ENCODE measurements at regions not wholly inside any gene's neighbourhood (a gene's known extent, or its start where the extent isn't known, plus 50 kb on each side); places are given as distances from the start of the nearest gene placed in this dataset.

DNA sequence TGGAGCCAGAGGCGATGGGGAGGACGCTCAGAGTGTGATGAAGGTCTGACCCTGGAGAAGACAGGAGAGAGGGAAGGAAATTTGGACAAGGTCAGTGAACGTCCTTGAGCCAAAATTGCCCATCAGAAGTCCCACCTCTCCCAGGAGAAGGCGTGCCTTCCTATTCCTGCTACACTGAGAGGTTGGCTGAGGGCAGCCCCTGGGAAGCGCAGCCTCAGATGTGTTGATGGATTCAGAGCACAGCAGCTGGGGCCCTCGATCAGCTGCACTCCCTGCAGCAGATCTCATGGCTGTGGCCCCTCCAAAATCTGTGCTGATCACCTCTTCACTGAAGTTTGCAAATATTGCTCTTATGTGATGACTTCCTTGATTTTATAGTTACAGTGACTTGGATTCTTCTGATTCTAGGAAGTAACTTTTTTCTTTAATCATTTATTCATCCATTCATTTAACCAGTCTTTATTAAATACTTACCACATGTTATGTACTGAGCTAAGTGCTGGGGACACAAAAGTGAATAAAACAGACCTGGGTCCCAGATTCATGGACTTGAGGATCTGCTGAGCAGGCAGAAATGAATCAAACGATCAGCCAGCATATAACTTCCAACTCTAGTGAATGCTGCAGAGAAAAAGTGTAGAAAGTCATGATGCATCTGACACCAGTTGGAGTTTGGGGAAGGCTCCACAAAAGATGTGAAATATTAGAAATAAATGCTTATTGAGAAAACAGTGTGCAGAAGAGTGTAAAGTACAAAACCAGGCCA, 69.6 kb upstream of the ARMC2 start:
- TF ChIP-seq GATA2 (IDR thresholded peaks at IDR 0.05; ENCODE audit: low read depth, low read length) (no peak), GATA3 (IDR thresholded peaks at IDR 0.05; ENCODE audit: low read depth, low read length) (no peak)

DNA sequence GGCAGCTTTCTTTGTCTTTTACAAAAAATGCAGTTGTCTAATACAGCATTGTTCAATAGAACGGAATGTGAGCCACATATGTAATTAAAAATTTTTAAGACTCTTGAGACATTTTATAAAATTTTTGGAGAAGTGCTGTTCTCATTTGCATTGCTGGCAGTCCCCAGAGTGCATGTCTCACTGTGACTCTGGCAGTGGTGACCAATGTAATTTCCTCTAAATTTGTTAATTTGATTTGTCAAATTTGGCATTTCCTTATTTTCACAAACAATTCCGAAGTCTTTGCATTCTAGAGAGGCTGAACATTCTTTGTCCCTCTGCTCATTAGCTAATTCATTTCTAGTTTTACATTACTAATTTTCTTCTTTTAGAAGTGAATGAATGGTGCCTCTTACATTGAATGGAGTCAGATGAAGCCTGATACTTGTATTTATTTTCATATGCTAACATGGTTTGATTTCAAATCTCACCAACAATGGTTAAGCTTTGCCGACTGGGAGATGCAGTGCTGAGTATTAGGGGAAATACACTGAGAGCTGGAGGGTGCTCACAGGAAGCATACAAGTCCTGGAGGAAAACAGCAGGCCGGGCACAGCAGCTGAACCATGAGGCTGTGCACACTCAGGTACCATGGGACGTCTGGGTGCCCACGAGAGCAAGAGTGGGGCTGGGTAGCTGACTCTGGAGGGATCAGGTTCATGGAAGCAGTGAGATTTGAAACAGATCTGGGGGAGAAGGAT, 68.5 kb upstream of the ARMC2 start:
- TF ChIP-seq GATA3 (IDR thresholded peaks at IDR 0.05; ENCODE audit: low read depth, low read length) (no peak), GATA2 (IDR thresholded peaks at IDR 0.05; ENCODE audit: low read depth, low read length) (no peak)

DNA sequence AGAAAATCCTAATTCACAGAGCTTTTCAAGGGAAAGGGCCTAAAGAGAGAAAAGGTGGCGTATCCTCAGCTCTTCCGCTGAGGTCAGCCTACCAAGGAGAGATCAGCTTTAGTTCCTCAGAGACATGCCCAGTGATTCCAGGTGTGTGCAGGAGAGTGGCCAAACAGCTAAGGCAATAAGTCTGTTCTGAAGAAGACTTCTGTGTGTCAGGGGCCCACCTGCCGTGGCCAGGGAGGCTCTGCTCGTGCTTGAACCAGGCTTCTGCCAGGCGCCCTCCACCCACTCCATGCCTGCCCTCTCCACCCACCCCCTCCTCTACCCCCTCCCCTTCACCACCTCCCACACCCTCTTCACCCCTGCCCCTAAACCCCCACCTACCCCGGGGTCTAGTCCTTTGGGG, 67.4 kb upstream of the ARMC2 start:
- TF ChIP-seq GATA3 (IDR thresholded peaks at IDR 0.05; ENCODE audit: low read depth, low read length) (no peak), GATA2 (IDR thresholded peaks at IDR 0.05; ENCODE audit: low read depth, low read length) (no peak)

DNA sequence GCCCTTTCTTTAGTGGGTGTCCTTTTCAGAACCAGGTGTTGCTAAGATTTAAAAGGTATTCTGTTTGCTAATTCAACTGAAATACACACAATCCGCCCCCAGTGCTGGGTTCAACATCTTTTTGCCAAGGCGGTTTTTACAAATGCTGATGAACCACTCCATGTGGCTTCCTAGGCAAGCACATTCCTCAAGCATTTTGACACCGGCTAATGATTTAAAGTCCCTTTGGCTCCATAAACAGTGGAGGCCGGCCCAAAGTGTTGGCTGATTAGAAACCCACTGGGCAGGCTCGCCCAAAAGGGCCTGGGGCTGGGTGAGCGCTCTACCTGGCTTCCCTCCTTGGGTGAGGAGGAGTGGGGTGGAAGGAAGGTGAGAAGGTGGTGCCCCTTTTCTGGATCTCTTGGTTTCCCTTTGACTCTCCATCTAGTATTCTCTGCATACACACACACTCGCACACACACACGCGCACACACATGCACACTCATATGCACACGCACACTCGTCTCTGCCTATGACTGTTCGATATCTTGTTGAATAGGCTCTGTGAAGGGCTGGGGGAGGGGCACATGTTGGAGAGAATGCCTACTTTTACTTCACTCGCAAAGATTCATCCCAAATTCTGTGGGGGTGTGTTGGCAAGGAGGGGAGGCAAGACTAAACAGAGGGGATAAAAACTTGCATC, 66.7 kb upstream of the ARMC2 start:
- no peak for TF ChIP-seq GATA3 (IDR thresholded peaks at IDR 0.05; ENCODE audit: low read depth, low read length)

DNA sequence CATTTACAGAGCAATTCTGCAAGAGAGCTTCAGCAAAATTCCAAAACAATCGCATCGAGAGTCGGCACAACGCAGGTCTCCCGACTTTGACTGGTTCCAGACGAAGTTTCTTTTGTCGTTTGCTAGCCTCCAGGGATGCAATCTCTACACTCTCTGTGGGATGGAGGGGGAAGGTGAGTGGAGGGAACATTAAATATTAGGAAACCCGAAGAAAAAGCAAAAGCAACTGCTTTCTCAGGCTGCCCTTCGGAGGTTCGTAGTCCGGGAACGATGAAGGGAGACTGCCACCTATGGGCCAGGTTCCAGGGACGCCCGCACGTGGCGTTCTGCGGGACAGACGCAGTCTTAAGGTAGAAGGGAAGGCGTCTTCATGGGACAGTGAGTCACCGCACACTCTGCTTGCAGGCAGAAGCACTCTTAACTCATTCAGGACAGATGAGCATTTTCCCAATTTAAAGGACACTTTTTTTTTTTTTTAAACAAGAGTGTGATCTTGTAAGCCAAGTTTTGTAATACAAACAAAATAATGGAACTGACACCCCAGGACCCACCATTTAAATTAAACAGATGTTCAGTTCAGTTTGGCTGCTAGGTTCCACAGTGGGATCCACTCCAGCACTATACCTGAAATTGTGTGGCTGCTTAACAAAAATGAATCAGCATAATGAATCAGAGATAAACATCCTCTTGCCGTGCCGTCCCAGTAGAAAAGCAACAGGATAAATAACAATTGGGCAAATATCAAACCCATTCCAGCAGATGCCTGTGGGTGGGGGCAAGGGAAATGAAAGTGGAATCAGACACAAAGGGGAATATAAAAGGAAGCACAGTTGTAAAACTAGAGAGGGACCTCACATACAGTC, 65.8 kb upstream of the ARMC2 start:
- no peak for TF ChIP-seq GATA2 (IDR thresholded peaks at IDR 0.05; ENCODE audit: low read depth, low read length)
- TF ChIP-seq GATA3 (IDR thresholded peaks at IDR 0.05; ENCODE audit: low read depth, low read length) = no peak

DNA sequence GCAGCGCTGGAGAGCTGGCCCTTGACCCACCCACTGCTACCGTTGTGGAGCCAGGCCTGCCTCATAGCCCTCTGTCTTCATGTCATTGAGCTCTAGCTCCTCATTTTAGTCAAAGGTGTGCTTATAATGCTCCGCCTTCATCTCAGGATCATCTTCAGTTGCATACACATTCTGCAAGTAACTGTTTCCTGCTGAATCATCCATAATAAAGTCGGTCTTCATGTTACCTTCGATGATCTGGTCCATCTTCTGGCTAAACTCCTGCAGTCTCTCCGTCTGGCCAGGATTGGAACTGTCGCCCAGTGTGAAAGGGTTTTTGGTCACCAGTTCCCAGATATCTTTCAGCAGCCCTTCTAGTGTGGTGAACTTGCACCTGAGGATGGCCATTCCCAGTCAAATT, 62.6 kb upstream of the ARMC2 start:
- TF ChIP-seq GATA3 (IDR thresholded peaks at IDR 0.05; ENCODE audit: low read depth, low read length) (no peak), GATA2 (IDR thresholded peaks at IDR 0.05; ENCODE audit: low read depth, low read length) (no peak)

DNA sequence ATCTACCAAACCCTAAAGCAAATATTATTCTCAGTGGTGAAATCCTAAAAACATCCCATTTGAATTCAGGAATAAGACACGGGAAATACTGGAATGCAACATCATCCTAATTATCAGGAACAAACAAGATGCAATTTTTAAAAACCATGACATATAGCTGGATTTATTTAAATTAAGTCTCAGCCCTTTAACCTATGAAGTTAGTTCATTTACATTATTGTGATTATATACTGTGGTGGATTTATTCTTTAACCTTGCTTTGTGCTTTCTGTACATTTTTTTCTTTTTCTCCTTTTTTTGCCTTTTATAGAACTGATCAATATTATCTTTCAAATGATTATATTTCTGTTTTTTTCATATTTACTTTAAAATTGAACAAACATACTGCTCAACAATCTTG, 59.8 kb upstream of the ARMC2 start:
- TF ChIP-seq GATA3 (IDR thresholded peaks at IDR 0.05; ENCODE audit: low read depth, low read length) (no peak), GATA2 (IDR thresholded peaks at IDR 0.05; ENCODE audit: low read depth, low read length) (no peak)

DNA sequence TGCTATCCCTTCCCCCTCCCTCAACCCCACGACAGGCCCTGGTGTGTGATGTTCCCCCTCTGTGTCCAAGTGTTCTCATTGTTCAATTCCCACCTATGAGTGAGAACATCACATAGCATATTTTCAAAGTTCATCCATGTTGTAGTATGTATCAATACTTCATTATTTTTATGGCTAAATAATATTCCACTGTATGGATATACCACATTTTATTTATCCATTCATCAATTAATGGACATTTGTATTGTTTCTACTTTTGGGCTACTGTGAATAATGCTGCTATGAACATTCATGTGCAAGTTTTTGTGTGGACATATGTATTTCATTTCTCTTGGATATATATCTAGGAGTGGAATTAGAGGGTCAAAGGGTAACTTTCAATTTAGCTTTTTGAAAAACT, 58.7 kb upstream of the ARMC2 start:
- TF ChIP-seq GATA2 (IDR thresholded peaks at IDR 0.05; ENCODE audit: low read depth, low read length) (no peak), GATA3 (IDR thresholded peaks at IDR 0.05; ENCODE audit: low read depth, low read length) (no peak)

DNA sequence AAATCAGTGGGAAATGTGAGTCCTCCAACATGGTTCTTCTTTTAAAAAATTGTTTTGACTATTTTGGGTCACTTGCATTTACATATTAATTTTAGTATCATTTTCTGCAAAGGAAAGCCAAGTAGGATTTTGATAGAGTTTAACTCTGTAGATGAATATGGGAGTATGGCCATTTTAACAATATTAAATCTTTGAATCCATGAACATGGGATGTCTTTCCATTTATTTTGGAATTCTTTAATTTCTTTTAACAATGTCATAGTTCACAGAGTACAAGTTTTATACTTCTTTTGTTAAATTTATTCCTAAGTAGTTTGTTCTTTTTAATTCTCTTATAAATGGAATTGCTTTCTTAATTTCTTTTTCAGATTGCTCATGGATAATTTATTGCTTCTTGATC, 56.5 kb upstream of the ARMC2 start:
- no peak for TF ChIP-seq GATA2 (IDR thresholded peaks at IDR 0.05; ENCODE audit: low read depth, low read length)

DNA sequence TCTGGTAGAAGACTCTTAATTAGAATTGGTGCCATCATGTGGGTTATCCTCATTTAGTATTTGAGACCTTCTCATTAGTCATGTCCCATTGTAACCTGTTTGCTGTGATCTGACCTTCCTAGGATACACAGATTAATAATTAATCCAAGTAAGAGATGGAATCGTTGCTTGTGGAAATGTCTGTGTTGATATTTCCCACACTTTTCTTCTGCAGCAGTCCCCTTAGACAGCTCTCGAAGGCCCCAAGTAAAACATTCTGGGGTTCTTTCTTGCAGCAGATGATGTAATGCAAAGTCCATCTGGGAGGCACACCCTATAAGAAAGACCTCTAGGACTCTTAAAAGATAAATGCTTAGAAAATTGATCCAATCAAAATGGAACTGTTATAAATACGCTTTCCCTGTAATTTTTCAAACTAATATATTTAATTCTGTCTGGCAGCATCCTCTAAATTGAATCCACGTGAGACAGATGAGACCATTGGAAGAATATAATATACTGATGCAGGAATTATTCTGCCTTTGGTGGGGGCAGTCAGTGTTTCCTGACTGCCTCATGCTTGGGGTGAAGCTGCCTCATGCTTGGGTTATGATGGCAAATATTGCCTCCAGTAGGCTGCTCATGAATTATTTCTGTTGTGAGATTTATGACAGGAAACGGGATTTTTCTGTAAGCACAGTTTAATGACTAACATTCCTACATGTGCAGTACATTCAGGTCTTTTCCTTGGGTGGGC, 54.5 kb upstream of the ARMC2 start:
- no peak for TF ChIP-seq GATA3 (IDR thresholded peaks at IDR 0.05; ENCODE audit: low read depth, low read length)
- no peak for TF ChIP-seq GATA2 (IDR thresholded peaks at IDR 0.05; ENCODE audit: low read depth, low read length)

DNA sequence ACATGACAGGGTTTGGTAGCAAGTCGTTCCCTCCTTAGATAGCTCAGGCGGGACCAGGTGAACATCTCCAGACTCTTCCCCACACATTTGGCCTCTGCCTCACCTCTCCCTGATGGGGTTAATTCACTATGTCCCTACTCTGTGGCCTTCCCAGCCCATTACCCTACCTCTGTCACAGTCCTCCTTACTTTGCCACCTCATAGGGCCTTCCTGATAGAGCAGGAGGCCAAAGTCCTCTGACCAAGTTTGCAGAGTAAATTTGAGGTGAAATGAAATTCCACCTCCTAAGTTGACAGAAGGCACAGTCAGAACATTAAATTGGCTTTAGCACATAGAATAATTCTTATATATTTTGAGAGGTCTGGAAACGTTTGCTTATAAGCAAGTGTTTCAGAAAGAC, 53.1 kb upstream of the ARMC2 start:
- TF ChIP-seq GATA3 (IDR thresholded peaks at IDR 0.05; ENCODE audit: low read depth, low read length) = no peak
- TF ChIP-seq GATA2 (IDR thresholded peaks at IDR 0.05; ENCODE audit: low read depth, low read length) = no peak

DNA sequence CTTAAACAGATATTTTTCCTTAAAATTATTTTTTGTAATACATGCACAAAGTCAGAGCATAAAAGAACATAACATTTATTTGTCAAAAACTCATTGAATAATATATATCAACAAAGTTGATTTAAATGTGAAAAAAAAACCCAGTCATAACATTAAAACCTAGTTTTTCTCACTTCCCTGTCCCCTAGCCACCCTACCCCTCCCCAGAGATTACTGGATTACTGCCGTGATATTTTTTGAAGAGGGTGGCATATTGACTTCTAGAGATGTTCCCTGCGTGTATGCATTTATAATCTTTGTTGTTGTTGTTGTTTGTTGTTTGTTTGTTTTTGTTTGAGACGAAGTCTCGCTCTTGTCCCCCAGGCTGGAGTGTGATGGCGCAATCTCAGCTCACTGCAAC, 52.4 kb upstream of the ARMC2 start:
- TF ChIP-seq GATA2 (IDR thresholded peaks at IDR 0.05; ENCODE audit: low read depth, low read length) (no peak), GATA3 (IDR thresholded peaks at IDR 0.05; ENCODE audit: low read depth, low read length) (no peak)

DNA sequence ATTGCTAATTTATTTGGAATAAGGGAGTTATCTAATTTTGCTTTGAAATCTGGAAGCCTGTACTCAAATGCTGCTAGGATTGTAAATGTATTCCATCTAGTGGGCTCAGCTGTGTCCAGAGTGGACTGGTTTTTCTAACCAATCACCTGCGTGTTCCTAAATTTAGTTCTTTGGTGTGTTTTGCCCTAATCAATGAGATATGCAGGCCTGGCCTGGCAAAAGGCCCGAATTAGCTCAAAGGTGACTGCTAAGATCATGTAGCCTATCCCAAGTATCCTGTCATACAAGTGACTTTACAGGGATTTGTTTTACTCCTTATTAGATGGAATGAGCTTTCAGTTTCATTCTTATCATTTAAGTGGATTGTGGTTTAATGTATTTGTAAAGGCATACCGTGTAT, 51.3 kb upstream of the ARMC2 start:
- no peak for TF ChIP-seq GATA2 (IDR thresholded peaks at IDR 0.05; ENCODE audit: low read depth, low read length)
- TF ChIP-seq GATA3 (IDR thresholded peaks at IDR 0.05; ENCODE audit: low read depth, low read length) = no peak

Measured in SH-SY5Y (cell line).